K562 (cell line): ENCODE measurements at regions not wholly inside any gene's neighbourhood (a gene's known extent, or its start where the extent isn't known, plus 50 kb on each side); places are given as distances from the start of the nearest gene placed in this dataset.

ENCODE experiments used
- ATAC-seq: fragments of 200-7000 bp; cut with Tn5 transposase; 3 replicates; pipeline ENCODE4 v1.9.1; 2020; ENCODE audit warnings: moderate library complexity
- BruUV-seq: library from RNA; stranded (reverse); fragments of 400-500 nt; replicated peaks from 2 replicates; lab custom pipeline; 2021; lab: Mats Ljungman, UMichigan
- CTCF ChIA-PET: fragments of 300-600 bp; formaldehyde crosslinking; extraction: SDS; loops from one replicate; lab custom pipeline; 2021; ENCODE audit warnings: low intra/inter-chr PET ratio; lab: Yijun Ruan, JAX
- POLR2A ChIA-PET: fragments of 300-600, 350-650 bp; sonication (Branson Sonifier 250); formaldehyde crosslinking; extraction: SDS; loops from one replicate; lab custom pipeline; 2021; ENCODE audit warnings: antibody characterized with exemption, inconsistent platforms; lab: Yijun Ruan, JAX
- DNase-seq, 4 experiments: peaks; one replicate each; pipeline versions ENCODE4 v3.0.0 to v3.0.0-alpha.2; 2011 to 2018; ENCODE audit warnings: low spot score in 3 of 4, mixed read lengths in 3 of 4; ENCODE audit errors: extremely low read depth in 1 of 4
- FAIRE-seq: peaks from 2 replicates; lab custom pipeline; 2011; peaks lifted over from hg19 to GRCh38; lab: Jason Lieb, UNC
- H2AFZ ChIP-seq: 2 replicates; pipeline ENCODE4 v1.6.0; 2011; ENCODE audit warnings: low read depth, low read length, control low read depth, inconsistent platforms
- H3K27ac ChIP-seq: fragments of 200-600 bp; 3 replicates; pipeline ENCODE4 v1.8.0; 2011; ENCODE audit warnings: low read depth, mild to moderate bottlenecking, control low read depth, inconsistent platforms, low read length, moderate library complexity, mixed read lengths; ENCODE audit errors: extremely low read depth
- H3K27me3 ChIP-seq, 2 experiments: fragments of 300-600 bp in 1 of 2; 2 replicates in 1 of 2; 3 replicates in 1 of 2; pipeline versions ENCODE4 v1.6.0 to v1.8.0; 2011; ENCODE audit warnings: inconsistent platforms in 2 of 2, low read length in 2 of 2, mild to moderate bottlenecking in 1 of 2, mixed read lengths in 1 of 2, moderate library complexity in 1 of 2; ENCODE audit not compliant: control insufficient read depth in 2 of 2, insufficient read depth in 2 of 2
- H3K36me3 ChIP-seq: fragments of 300-600 bp; 3 replicates; pipeline ENCODE4 v1.8.0; 2011; ENCODE audit warnings: mild to moderate bottlenecking, low read length, inconsistent platforms; ENCODE audit not compliant: control insufficient read depth, insufficient read depth
- H3K4me1 ChIP-seq, 2 experiments: fragments of 200-600 bp in 1 of 2; replicated peaks in 1 of 2; 2 replicates in 1 of 2; 3 replicates in 1 of 2; pipeline versions ENCODE4 v1.5.1 to v1.8.0; 2011; ENCODE audit warnings: inconsistent platforms in 2 of 2, low read length in 2 of 2, mild to moderate bottlenecking in 1 of 2, mixed read lengths in 1 of 2, moderate library complexity in 1 of 2; ENCODE audit not compliant: control insufficient read depth in 2 of 2, insufficient read depth in 2 of 2
- H3K4me2 ChIP-seq: 2 replicates; pipeline ENCODE4 v1.6.1; 2011; ENCODE audit warnings: low read length, control low read depth, inconsistent platforms, mixed read lengths; ENCODE audit not compliant: insufficient read depth
- H3K4me3 ChIP-seq: fragments of 200-600 bp; sonication (generic), shearing (Covaris generic); 2 replicates; pipeline ENCODE4 v1.5.1; 2016; ENCODE audit warnings: control low read depth, inconsistent platforms
- H3K79me2 ChIP-seq: fragments of 200-600 bp; 3 replicates; pipeline ENCODE4 v1.8.0; 2011; ENCODE audit warnings: low read length, inconsistent platforms; ENCODE audit not compliant: control insufficient read depth, insufficient read depth
- H3K9ac ChIP-seq, 2 experiments: 2 replicates each; pipeline versions ENCODE4 v1.6.0 to v1.6.1; 2011; ENCODE audit warnings: low read depth in 2 of 2, low read length in 2 of 2, control low read depth in 1 of 2, inconsistent platforms in 1 of 2, mild to moderate bottlenecking in 1 of 2, mixed read lengths in 1 of 2; ENCODE audit not compliant: insufficient read depth in 1 of 2
- H3K9me1 ChIP-seq: one replicate; pipeline ENCODE4 v1.6.0; 2011; ENCODE audit warnings: inconsistent platforms, mild to moderate bottlenecking, low read length, moderate library complexity; ENCODE audit not compliant: control insufficient read depth, insufficient read depth
- H3K9me3 ChIP-seq: replicated peaks from 2 replicates; pipeline ENCODE4 v1.5.1; 2011; ENCODE audit warnings: low read depth, low read length, inconsistent platforms; ENCODE audit not compliant: control insufficient read depth, insufficient read depth
- H4K20me1 ChIP-seq: replicated peaks from 2 replicates; pipeline ENCODE4 v1.6.1; 2011; ENCODE audit warnings: low read length, inconsistent platforms, mixed read lengths; ENCODE audit not compliant: control insufficient read depth, insufficient read depth
- EHMT2 ChIP-seq: fragments of 450-650 bp; IDR thresholded peaks from 2 replicates; pipeline ENCODE4 v1.6.1; 2018; ENCODE audit warnings: antibody characterized with exemption
- MEF2A ChIP-seq: IDR thresholded peaks from 2 replicates; pipeline ENCODE4 v1.6.1; 2011; ENCODE audit warnings: low read depth, mild to moderate bottlenecking, low read length, moderate library complexity; ENCODE audit not compliant: control insufficient read depth
- NBN ChIP-seq: fragments of 450-650 bp; IDR thresholded peaks from 2 replicates; pipeline ENCODE4 v1.6.1; 2016; ENCODE audit warnings: low read depth, mild to moderate bottlenecking
- PPARD ChIP-seq: fragments of 250-450 bp; sonication (Bioruptor Pico); IDR thresholded peaks from 2 replicates; pipeline ENCODE4 v1.8.0; 2022; ENCODE audit warnings: inconsistent platforms, mild to moderate bottlenecking, moderate library complexity
- ZNF143 ChIP-seq: sonication (generic); formaldehyde crosslinking; IDR thresholded peaks from 2 replicates; pipeline ENCODE4 v1.9.0; 2022; ENCODE audit warnings: mild to moderate bottlenecking, missing genetic modification reagents
- ZNF224 ChIP-seq: sonication (generic); formaldehyde crosslinking; IDR thresholded peaks from 2 replicates; pipeline ENCODE4 v1.8.0; 2022; ENCODE audit warnings: mild to moderate bottlenecking, missing genetic modification reagents
- WGBS: fragments of 100-300 bp; shearing (Covaris generic); methylation state at CpG from one replicate; pipeline ENCODE4 v1.1.6; 2016; ENCODE audit warnings: low coverage, mixed read lengths; ENCODE audit not compliant: insufficient coverage; ENCODE audit errors: missing lambda C conversion rate; 5-methylcytosine and 5-hydroxymethylcytosine counted together
- in situ Hi-C: fragments of 300-500 bp; cut with MboI; formaldehyde crosslinking; loops from 4 replicates; pipeline ENCODE4 v1.15.0; 2018; ENCODE audit warnings: inconsistent platforms, mixed read lengths
- intact Hi-C: fragments of 100-400 bp; cut with micrococcal nuclease; formaldehyde crosslinking; loops from 2 replicates; pipeline ENCODE4 v1.14.2; 2022
- TF ChIP-seq, protein P1 (sequence below): sonication (generic); formaldehyde crosslinking; IDR thresholded peaks from 2 replicates; pipeline ENCODE4 v1.8.0; 2022; ENCODE audit warnings: mild to moderate bottlenecking, missing genetic modification reagents

DNA sequence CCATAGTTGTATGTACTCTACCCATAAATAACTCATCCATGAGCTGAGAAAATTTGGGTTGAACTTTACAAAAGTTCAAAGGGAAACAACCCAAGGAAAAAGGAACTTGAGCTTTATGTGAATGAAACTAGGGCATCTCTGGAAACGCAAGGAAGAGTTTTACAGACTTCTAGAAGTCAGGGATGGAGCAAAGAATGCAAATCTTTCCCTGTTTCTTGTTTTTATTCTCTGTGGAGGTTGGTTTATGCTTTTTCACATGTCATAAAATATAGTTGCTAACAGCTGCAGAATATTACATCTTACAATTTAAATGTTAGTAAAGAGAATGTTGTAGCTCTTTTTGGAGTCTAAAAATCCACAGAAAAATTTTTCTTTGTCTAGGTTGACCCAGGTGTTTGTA, 754.1 kb downstream of the PCDH7 start:
- Histone ChIP-seq H3K4me3 (no peak overlapping the region), H3K9ac (no peak overlapping the region), H3K9me1 (no peaks in the 10 kb centered on the region), H3K27me3 (no peaks in the 10 kb centered on the region), H3K79me2 (no peaks in the 10 kb centered on the region), H2AFZ (no peak overlapping the region), H3K27ac (no peak overlapping the region), H3K4me1 (no peaks in the 10 kb centered on the region), H3K9me3 (no peaks in the 10 kb centered on the region), H3K36me3 (no peaks in the 10 kb centered on the region), H4K20me1 (no peaks in the 10 kb centered on the region), H3K4me2 (no peak overlapping the region)
- FAIRE-seq: no peak
- WGBS: 0% methylated on average over 1 of the region's 1 CpG
- no TSS peak for BruUV-seq
- ATAC-seq: no peak
- TF ChIP-seq NBN (no peak), ZNF143 (CRISPR knock-in tag) (no peak), EHMT2 (no peak), ZNF224 (CRISPR knock-in tag) (no peak), PPARD (CRISPR knock-in tag) (no peak), MEF2A (no peak)
- TF ChIP-seq, protein P1, sequence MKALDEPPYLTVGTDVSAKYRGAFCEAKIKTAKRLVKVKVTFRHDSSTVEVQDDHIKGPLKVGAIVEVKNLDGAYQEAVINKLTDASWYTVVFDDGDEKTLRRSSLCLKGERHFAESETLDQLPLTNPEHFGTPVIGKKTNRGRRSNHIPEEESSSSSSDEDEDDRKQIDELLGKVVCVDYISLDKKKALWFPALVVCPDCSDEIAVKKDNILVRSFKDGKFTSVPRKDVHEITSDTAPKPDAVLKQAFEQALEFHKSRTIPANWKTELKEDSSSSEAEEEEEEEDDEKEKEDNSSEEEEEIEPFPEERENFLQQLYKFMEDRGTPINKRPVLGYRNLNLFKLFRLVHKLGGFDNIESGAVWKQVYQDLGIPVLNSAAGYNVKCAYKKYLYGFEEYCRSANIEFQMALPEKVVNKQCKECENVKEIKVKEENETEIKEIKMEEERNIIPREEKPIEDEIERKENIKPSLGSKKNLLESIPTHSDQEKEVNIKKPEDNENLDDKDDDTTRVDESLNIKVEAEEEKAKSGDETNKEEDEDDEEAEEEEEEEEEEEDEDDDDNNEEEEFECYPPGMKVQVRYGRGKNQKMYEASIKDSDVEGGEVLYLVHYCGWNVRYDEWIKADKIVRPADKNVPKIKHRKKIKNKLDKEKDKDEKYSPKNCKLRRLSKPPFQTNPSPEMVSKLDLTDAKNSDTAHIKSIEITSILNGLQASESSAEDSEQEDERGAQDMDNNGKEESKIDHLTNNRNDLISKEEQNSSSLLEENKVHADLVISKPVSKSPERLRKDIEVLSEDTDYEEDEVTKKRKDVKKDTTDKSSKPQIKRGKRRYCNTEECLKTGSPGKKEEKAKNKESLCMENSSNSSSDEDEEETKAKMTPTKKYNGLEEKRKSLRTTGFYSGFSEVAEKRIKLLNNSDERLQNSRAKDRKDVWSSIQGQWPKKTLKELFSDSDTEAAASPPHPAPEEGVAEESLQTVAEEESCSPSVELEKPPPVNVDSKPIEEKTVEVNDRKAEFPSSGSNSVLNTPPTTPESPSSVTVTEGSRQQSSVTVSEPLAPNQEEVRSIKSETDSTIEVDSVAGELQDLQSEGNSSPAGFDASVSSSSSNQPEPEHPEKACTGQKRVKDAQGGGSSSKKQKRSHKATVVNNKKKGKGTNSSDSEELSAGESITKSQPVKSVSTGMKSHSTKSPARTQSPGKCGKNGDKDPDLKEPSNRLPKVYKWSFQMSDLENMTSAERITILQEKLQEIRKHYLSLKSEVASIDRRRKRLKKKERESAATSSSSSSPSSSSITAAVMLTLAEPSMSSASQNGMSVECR (CRISPR knock-in tag): no peak
- in situ Hi-C loops (no loop called here), intact Hi-C loops (no loop called here)
- ChIA-PET CTCF (no interaction called here), POLR2A (no interaction called here)
- DNase-seq: no peak
